ENCODE measurements at regions not wholly inside any gene's neighbourhood (a gene's known extent, or its start where the extent isn't known, plus 50 kb on each side); places are given as distances from the start of the nearest gene placed in this dataset.

GRCh38 chr2:78865667-78866066, 159.8 kb upstream of the REG3G start (continued):
- no peak for TF ChIP-seq REST (tag by site-specific recombination; IDR thresholded peaks at IDR 0.05)
- TF ChIP-seq GLIS1 (tag by site-specific recombination; IDR thresholded peaks at IDR 0.05): no peak
- TF ChIP-seq ZNF10 (tag by site-specific recombination; IDR thresholded peaks at IDR 0.05): no peak
- TF ChIP-seq REPIN1 (tag by site-specific recombination; IDR thresholded peaks at IDR 0.05; ENCODE audit: low read depth): no peak

- ChIA-PET CTCF (interaction anchor here (1.2 kb wide), 2 partner anchors 9 to 110 kb away, joined by 4 to 8 read pairs; no protein-coding TSS in a partner anchor), POLR2A (no interaction called here)
- no peak for TF ChIP-seq ZNF280C (tag by site-specific recombination; IDR thresholded peaks at IDR 0.05)
These were observed 155.0 kb upstream of the REG3G start for GRCh38 chr2:78870343-78870967.

GRCh38 chr2:78873526-78873925, 152.0 kb upstream of the REG3G start:
- no peaks in the 10 kb centered on the region for H3K9me3 ChIP-seq (ENCODE audit: control insufficient read depth, insufficient read depth, low read depth, low read length)
- CTCF ChIA-PET: no interaction called here
- TF ChIP-seq ZNF488 (tag by site-specific recombination; IDR thresholded peaks at IDR 0.05) (no peak), ZNF623 (tag by site-specific recombination; IDR thresholded peaks at IDR 0.05) (no peak), FEZF1 (tag by site-specific recombination; IDR thresholded peaks at IDR 0.05) (no peak), ZNF660 (tag by site-specific recombination; IDR thresholded peaks at IDR 0.05) (no peak), ZNF391 (tag by site-specific recombination; IDR thresholded peaks at IDR 0.05; ENCODE audit: borderline replicate concordance, low read depth) (no peak), MZF1 (tag by site-specific recombination; IDR thresholded peaks at IDR 0.05; ENCODE audit: borderline replicate concordance) (no peak)

More at GRCh38 chr2:78870343-78870967, 155.0 kb upstream of the REG3G start:
- H3K4me3 ChIP-seq (ENCODE audit: low read depth, low read length): no peak overlapping the region
- H3K4me1 ChIP-seq (ENCODE audit: control insufficient read depth, insufficient read depth, low read length): no peaks in the 10 kb centered on the region
- H3K27ac ChIP-seq (ENCODE audit: extremely low read depth, low read depth, low read length): no peak overlapping the region
- H3K36me3 ChIP-seq (ENCODE audit: control insufficient read depth in 2 of 2, insufficient read depth in 1 of 2, low read length in 2 of 2): no peaks in the 10 kb centered on the region
- H3K9me3 ChIP-seq (ENCODE audit: control insufficient read depth, insufficient read depth, low read depth, low read length): no peaks in the 10 kb centered on the region

GRCh38 chr2:78876316-78876688, 149.2 kb upstream of the REG3G start:
- Histone ChIP-seq H3K27ac (ENCODE audit: extremely low read depth, low read depth, low read length) (no peak overlapping the region), H3K4me3 (ENCODE audit: low read depth, low read length) (no peak overlapping the region), H3K4me1 (ENCODE audit: control insufficient read depth, insufficient read depth, low read length) (no peaks in the 10 kb centered on the region), H3K36me3 (ENCODE audit: control insufficient read depth in 2 of 2, insufficient read depth in 1 of 2, low read length in 2 of 2) (no peaks in the 10 kb centered on the region), H3K9me3 (ENCODE audit: control insufficient read depth, insufficient read depth, low read depth, low read length) (no peaks in the 10 kb centered on the region)
- ChIA-PET POLR2A (no interaction called here), CTCF (interaction anchor here (0.7 kb wide), 1 partner anchor 14 kb away, joined by 3 read pairs; no protein-coding TSS in a partner anchor)
- TF ChIP-seq ZNF10 (tag by site-specific recombination; IDR thresholded peaks at IDR 0.05) (no peak), ZNF837 (tag by site-specific recombination; IDR thresholded peaks at IDR 0.05) (no peak), ZNF23 (tag by site-specific recombination; IDR thresholded peaks at IDR 0.05; ENCODE audit: borderline replicate concordance) (no peak), ZNF521 (tag by site-specific recombination; IDR thresholded peaks at IDR 0.05) (no peak), ZNF302 (tag by site-specific recombination; IDR thresholded peaks at IDR 0.05; ENCODE audit: low read depth) (no peak), ZNF704 (tag by site-specific recombination; IDR thresholded peaks at IDR 0.05) (no peak), ZNF423 (tag by site-specific recombination; IDR thresholded peaks at IDR 0.05) (no peak), GLI2 (tag by site-specific recombination; IDR thresholded peaks at IDR 0.05; ENCODE audit: borderline replicate concordance, low read depth) (no peak), KLF10 (tag by site-specific recombination; IDR thresholded peaks at IDR 0.05) (no peak), ZNF596 (tag by site-specific recombination; IDR thresholded peaks at IDR 0.05) (no peak), GLIS1 (tag by site-specific recombination; IDR thresholded peaks at IDR 0.05) (no peak), ZNF610 (tag by site-specific recombination; IDR thresholded peaks at IDR 0.05; ENCODE audit: borderline replicate concordance) (no peak)

More at GRCh38 chr2:78873526-78873925, 152.0 kb upstream of the REG3G start:
- no peaks in the 10 kb centered on the region for H3K4me1 ChIP-seq (ENCODE audit: control insufficient read depth, insufficient read depth, low read length)
- H3K27ac ChIP-seq (ENCODE audit: extremely low read depth, low read depth, low read length): no peak overlapping the region
- no peak overlapping the region for H3K4me3 ChIP-seq (ENCODE audit: low read depth, low read length)
- no peaks in the 10 kb centered on the region for H3K36me3 ChIP-seq (ENCODE audit: control insufficient read depth in 2 of 2, insufficient read depth in 1 of 2, low read length in 2 of 2)
- POLR2A ChIA-PET: no interaction called here

Data from HEK293 (cell line).